B cell (primary cell): ENCODE measurements at regions not wholly inside any gene's neighbourhood (a gene's known extent, or its start where the extent isn't known, plus 50 kb on each side); places are given as distances from the start of the nearest gene placed in this dataset.

Source experiments
- ATAC-seq: fragments of 200-7000 bp; cut with Tn5 transposase; one replicate; pipeline ENCODE4 v1.10.0; 2021; ENCODE audit warnings: low read depth, mild to moderate bottlenecking, moderate number of reproducible peaks, moderate library complexity
- CTCF ChIA-PET: fragments of 350-600 bp; sonication (Branson Sonifier 250); formaldehyde crosslinking; loops from one replicate; lab custom pipeline; 2021; ENCODE audit warnings: antibody characterized with exemption, inconsistent platforms; lab: Charles Lee
- POLR2A ChIA-PET: fragments of 350-600 bp; sonication (Branson Sonifier 250); formaldehyde crosslinking; loops from one replicate; lab custom pipeline; 2021; ENCODE audit warnings: antibody characterized with exemption; lab: Charles Lee
- DNase-seq: peaks from one replicate; pipeline ENCODE4 v3.0.0; 2013
- H2AFZ ChIP-seq: 2 replicates; pipeline ENCODE4 v1.6.1; 2012; ENCODE audit warnings: mild to moderate bottlenecking, low read depth, low read length; ENCODE audit not compliant: insufficient read depth, poor library complexity, severe bottlenecking
- H3K27ac ChIP-seq, 2 donors: 1 replicate in 1 of 2; 2 replicates in 1 of 2; pipeline ENCODE4 v1.5.1; 2012 to 2013; ENCODE audit warnings: low read length in 2 of 2, mild to moderate bottlenecking in 2 of 2, moderate library complexity in 1 of 2
- H3K27me3 ChIP-seq, 4 experiments: fragments of 200-600 bp in 1 of 4; sonication (generic) in 1 of 4; replicated peaks in 1 of 4; 1 replicate in 2 of 4; 2 replicates in 2 of 4; pipeline versions ENCODE4 v1.6.1 to v1.7.0; 2013 to 2016; ENCODE audit warnings: low read length in 3 of 4, mild to moderate bottlenecking in 2 of 4, mixed read lengths in 1 of 4, moderate library complexity in 1 of 4; ENCODE audit not compliant: insufficient read depth in 4 of 4, control insufficient read depth in 3 of 4; ENCODE audit errors: control extremely low read depth in 1 of 4
- H3K36me3 ChIP-seq, 2 experiments: replicated peaks in 1 of 2; 1 replicate in 1 of 2; 2 replicates in 1 of 2; pipeline versions ENCODE4 v1.6.1 to v1.7.1; 2013; ENCODE audit warnings: low read length in 1 of 2; ENCODE audit not compliant: insufficient read depth in 2 of 2, control insufficient read depth in 1 of 2; ENCODE audit errors: control extremely low read depth in 1 of 2, extremely low read depth in 1 of 2
- H3K4me1 ChIP-seq, 2 donors: fragments of 200-600 bp in 1 of 2; sonication (generic) in 1 of 2; 1 replicate in 1 of 2; 2 replicates in 1 of 2; pipeline versions ENCODE4 v1.5.1 to v1.6.1; 2013 to 2017; ENCODE audit warnings: low read length in 2 of 2; ENCODE audit not compliant: control insufficient read depth in 2 of 2, insufficient read depth in 2 of 2
- H3K4me2 ChIP-seq: replicated peaks from 2 replicates; pipeline ENCODE3; 2012; ENCODE audit warnings: mild to moderate bottlenecking, low read depth, low read length; ENCODE audit not compliant: poor library complexity, severe bottlenecking
- H3K4me3 ChIP-seq, 5 experiments: fragments of 200-600 bp in 1 of 5; sonication (generic) in 1 of 5; 1 replicate in 3 of 5; 2 replicates in 2 of 5; pipeline versions ENCODE4 v1.5.1 to v1.7.0; 2011 to 2016; ENCODE audit warnings: low read length in 4 of 5, mild to moderate bottlenecking in 4 of 5, low read depth in 2 of 5, control low read depth in 1 of 5, moderate library complexity in 1 of 5; ENCODE audit not compliant: insufficient read depth in 1 of 5; ENCODE audit errors: control extremely low read depth in 1 of 5, extremely low read depth in 1 of 5
- H3K79me2 ChIP-seq: fragments of 200-600 bp; sonication (generic); one replicate; pipeline ENCODE4 v1.6.0; 2016; ENCODE audit warnings: low read length; ENCODE audit not compliant: control insufficient read depth, insufficient read depth
- H3K9ac ChIP-seq: fragments of 200-600 bp; sonication (generic); 2 replicates; pipeline ENCODE4 v1.6.1; 2017; ENCODE audit warnings: mild to moderate bottlenecking, low read length, moderate library complexity
- H3K9me3 ChIP-seq, 3 donors: one replicate each; pipeline versions ENCODE4 v1.6.1 to v1.7.1; 2013; ENCODE audit warnings: low read length in 2 of 3; ENCODE audit not compliant: control insufficient read depth in 2 of 3, insufficient read depth in 1 of 3; ENCODE audit errors: control extremely low read depth in 1 of 3
- H4K20me1 ChIP-seq: 2 replicates; pipeline ENCODE4 v1.6.0; 2012; ENCODE audit warnings: mild to moderate bottlenecking, low read length; ENCODE audit not compliant: insufficient read depth, control insufficient read depth, poor library complexity, severe bottlenecking
- H3K27ac Mint-ChIP-seq: one replicate; pipeline ENCODE4 v1.8.0; 2021; ENCODE audit warnings: mixed read lengths
- H3K27me3 Mint-ChIP-seq: one replicate; pipeline ENCODE4 v1.8.0; 2021; ENCODE audit warnings: mixed read lengths
- H3K4me1 Mint-ChIP-seq: one replicate; pipeline ENCODE4 v1.8.0; 2021; ENCODE audit warnings: mixed read lengths
- H3K4me3 Mint-ChIP-seq: one replicate; pipeline ENCODE4 v1.8.0; 2021; ENCODE audit warnings: mixed read lengths
- H3K9me3 Mint-ChIP-seq: one replicate; pipeline ENCODE4 v1.8.0; 2022; ENCODE audit warnings: mixed read lengths; ENCODE audit not compliant: insufficient read depth
- CTCF ChIP-seq: fragments of 200-600 bp; IDR thresholded peaks from one replicate; pipeline ENCODE4 v1.8.0; 2022; ENCODE audit warnings: antibody characterized with exemption, mild to moderate bottlenecking
- EZH2 ChIP-seq: IDR thresholded peaks from 2 replicates; pipeline ENCODE4 v1.6.1; 2012; ENCODE audit warnings: borderline replicate concordance, low read depth, mild to moderate bottlenecking, moderate library complexity, low read length; ENCODE audit not compliant: insufficient read depth, poor library complexity, severe bottlenecking
- WGBS: methylation state at CpG from one replicate; pipeline ENCODE4 v1.1.5; 2013; ENCODE audit warnings: missing lambda C conversion rate; ENCODE audit not compliant: insufficient coverage; 5-methylcytosine and 5-hydroxymethylcytosine counted together
- intact Hi-C: fragments of 100-400 bp; cut with micrococcal nuclease; formaldehyde crosslinking; loops from one replicate; pipeline ENCODE4 v1.10.0; 2022

- no peak overlapping the region for H3K27ac Mint-ChIP-seq
- H3K4me1 Mint-ChIP-seq, result no peaks in the 10 kb centered on the region
- WGBS, result 89% methylated on average over 4 of the region's 4 CpGs
- no peak overlapping the region for H3K4me3 ChIP-seq
- no peak overlapping the region for H3K27ac ChIP-seq
- H3K9me3 ChIP-seq, result peaks cover 0 to 18% (median 0%) of the 10 kb centered on the region in 3 donors
- TF ChIP-seq CTCF, result no peak
- no peak for TF ChIP-seq EZH2
- CTCF ChIA-PET, result no interaction called here
- no peaks in the 10 kb centered on the region for H3K36me3 ChIP-seq
- H2AFZ ChIP-seq, result no peak overlapping the region
- no peak overlapping the region for H3K9ac ChIP-seq
- DNase-seq (no peak), ATAC-seq (no peak)
- no peaks in the 10 kb centered on the region for H4K20me1 ChIP-seq
- peaks cover 4% of the 10 kb centered on the region for H3K9me3 Mint-ChIP-seq
- intact Hi-C loops, result no loop called here
- H3K27me3 Mint-ChIP-seq, result no peaks in the 10 kb centered on the region
- H3K4me2 ChIP-seq, result no peak overlapping the region
- no peaks in the 10 kb centered on the region for H3K79me2 ChIP-seq
- POLR2A ChIA-PET, result no interaction called here
- no peaks in the 10 kb centered on the region for H3K27me3 ChIP-seq
- no peak overlapping the region for H3K4me3 Mint-ChIP-seq
- H3K4me1 ChIP-seq, result no peaks in the 10 kb centered on the region
Measured at GRCh38 chr13:64130600-64130999, 2715.0 kb upstream of the PCDH20 start.

GRCh38 chr13:64130171-64130570 lies 2714.5 kb upstream of the PCDH20 start:
- ChIA-PET CTCF (no interaction called here), POLR2A (no interaction called here)
- Histone ChIP-seq H3K4me2 (no peak overlapping the region), H3K4me1 (no peaks in the 10 kb centered on the region), H3K4me3 (no peak overlapping the region), H3K79me2 (no peaks in the 10 kb centered on the region), H3K9me3 (peaks cover 0 to 18% (median 0%) of the 10 kb centered on the region in 3 donors), H2AFZ (no peak overlapping the region), H3K9ac (no peak overlapping the region), H3K36me3 (no peaks in the 10 kb centered on the region), H3K27me3 (no peaks in the 10 kb centered on the region), H4K20me1 (no peaks in the 10 kb centered on the region), H3K27ac (no peak overlapping the region)
- TF ChIP-seq EZH2 (no peak), CTCF (no peak)
- Mint-ChIP-seq H3K9me3 (peaks cover 4% of the 10 kb centered on the region), H3K4me1 (no peaks in the 10 kb centered on the region), H3K4me3 (no peak overlapping the region), H3K27me3 (no peaks in the 10 kb centered on the region), H3K27ac (no peak overlapping the region)
- ATAC-seq, result no peak
- intact Hi-C loops, result no loop called here
- 76% methylated on average over 3 of the region's 3 CpGs for WGBS
- DNase-seq, result no peak
